SK-N-SH (cell line): ENCODE measurements at regions not wholly inside any gene's neighbourhood (a gene's known extent, or its start where the extent isn't known, plus 50 kb on each side); places are given as distances from the start of the nearest gene placed in this dataset.

Experiments used
- EP300 ChIP-seq, 2 experiments: IDR thresholded peaks; 2 replicates each; pipeline versions ENCODE4 v1.4.0 to v1.6.1; 2012; ENCODE audit warnings: borderline replicate concordance in 1 of 2, low read depth in 1 of 2, low read length in 1 of 2
- EZH2phosphoT487 ChIP-seq: fragments of 200-600 bp; sonication (generic); IDR thresholded peaks from 2 replicates; pipeline ENCODE4 v1.6.1; 2017; ENCODE audit warnings: low read depth, mixed run types, mild to moderate bottlenecking, antibody characterized with exemption, moderate library complexity, borderline replicate concordance
- GABPA ChIP-seq: IDR thresholded peaks from 2 replicates; pipeline ENCODE4 v1.4.0; 2012; ENCODE audit warnings: low read depth, mild to moderate bottlenecking
- MXI1 ChIP-seq: IDR thresholded peaks from 2 replicates; pipeline ENCODE4 v1.6.1; 2012; ENCODE audit warnings: mild to moderate bottlenecking, low read depth, low read length, improper control_type of control experiment
- POLR2AphosphoS5 ChIP-seq: IDR thresholded peaks from 2 replicates; pipeline ENCODE4 v1.6.1; 2012; ENCODE audit warnings: low read depth, low read length
- RAD21 ChIP-seq: IDR thresholded peaks from 2 replicates; pipeline ENCODE4 v1.6.1; 2012; ENCODE audit warnings: mild to moderate bottlenecking, low read length
- RFX5 ChIP-seq: IDR thresholded peaks from 2 replicates; pipeline ENCODE4 v1.6.1; 2012; ENCODE audit warnings: mild to moderate bottlenecking, improper control_type of control experiment, low read length
- SMC3 ChIP-seq: IDR thresholded peaks from 2 replicates; pipeline ENCODE4 v1.6.1; 2012; ENCODE audit warnings: low read depth, low read length, improper control_type of control experiment
- TF ChIP-seq, protein P1 (sequence below): fragments of 200-600 bp; sonication (generic); IDR thresholded peaks from 2 replicates; pipeline ENCODE4 v1.6.1; 2017; ENCODE audit warnings: antibody characterized with exemption, mild to moderate bottlenecking, moderate library complexity
- TF ChIP-seq, protein P2 (sequence below): IDR thresholded peaks from 2 replicates; pipeline ENCODE4 v1.4.0; 2012; ENCODE audit warnings: low read depth
- TF ChIP-seq, protein P3 (sequence below): IDR thresholded peaks from 2 replicates; pipeline ENCODE4 v1.4.0; 2012; ENCODE audit warnings: low read depth, borderline replicate concordance
- TF ChIP-seq, protein P4 (sequence below): IDR thresholded peaks from 2 replicates; pipeline ENCODE4; 2012

DNA sequence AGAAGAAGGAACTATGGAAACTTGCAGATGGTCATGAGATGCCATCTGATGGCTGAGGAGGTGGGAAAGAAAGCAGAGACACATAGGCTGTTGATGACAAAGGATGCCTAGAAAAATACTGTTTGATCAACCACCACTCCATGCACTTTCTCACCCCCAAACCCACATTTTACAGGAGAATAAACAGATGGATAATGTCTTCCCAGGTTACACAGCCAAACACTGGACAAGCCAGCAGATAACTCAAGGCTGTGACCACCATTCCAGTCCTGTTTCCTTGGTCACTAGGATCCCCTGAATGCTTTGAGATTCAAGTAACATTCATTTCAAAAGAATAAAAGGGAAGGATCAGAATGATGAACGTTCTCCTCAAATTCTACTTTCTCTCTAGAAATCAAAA is 733.0 kb upstream of the SOX11 start:
- no peak for TF ChIP-seq RFX5
- TF ChIP-seq EZH2phosphoT487 = no peak
- no peak for TF ChIP-seq MXI1
- TF ChIP-seq, protein P1, sequence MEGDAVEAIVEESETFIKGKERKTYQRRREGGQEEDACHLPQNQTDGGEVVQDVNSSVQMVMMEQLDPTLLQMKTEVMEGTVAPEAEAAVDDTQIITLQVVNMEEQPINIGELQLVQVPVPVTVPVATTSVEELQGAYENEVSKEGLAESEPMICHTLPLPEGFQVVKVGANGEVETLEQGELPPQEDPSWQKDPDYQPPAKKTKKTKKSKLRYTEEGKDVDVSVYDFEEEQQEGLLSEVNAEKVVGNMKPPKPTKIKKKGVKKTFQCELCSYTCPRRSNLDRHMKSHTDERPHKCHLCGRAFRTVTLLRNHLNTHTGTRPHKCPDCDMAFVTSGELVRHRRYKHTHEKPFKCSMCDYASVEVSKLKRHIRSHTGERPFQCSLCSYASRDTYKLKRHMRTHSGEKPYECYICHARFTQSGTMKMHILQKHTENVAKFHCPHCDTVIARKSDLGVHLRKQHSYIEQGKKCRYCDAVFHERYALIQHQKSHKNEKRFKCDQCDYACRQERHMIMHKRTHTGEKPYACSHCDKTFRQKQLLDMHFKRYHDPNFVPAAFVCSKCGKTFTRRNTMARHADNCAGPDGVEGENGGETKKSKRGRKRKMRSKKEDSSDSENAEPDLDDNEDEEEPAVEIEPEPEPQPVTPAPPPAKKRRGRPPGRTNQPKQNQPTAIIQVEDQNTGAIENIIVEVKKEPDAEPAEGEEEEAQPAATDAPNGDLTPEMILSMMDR = no peak
- TF ChIP-seq RAD21 = no peak
- TF ChIP-seq SMC3 = no peak
- no peak for TF ChIP-seq EP300 (IDR thresholded peaks at IDR 0.05; ENCODE audit: borderline replicate concordance in 1 of 2, low read depth in 1 of 2, low read length in 1 of 2)
- TF ChIP-seq, protein P2, sequence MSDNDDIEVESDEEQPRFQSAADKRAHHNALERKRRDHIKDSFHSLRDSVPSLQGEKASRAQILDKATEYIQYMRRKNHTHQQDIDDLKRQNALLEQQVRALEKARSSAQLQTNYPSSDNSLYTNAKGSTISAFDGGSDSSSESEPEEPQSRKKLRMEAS = no peak
- TF ChIP-seq POLR2AphosphoS5 = no peak
- TF ChIP-seq GABPA = no peak
- TF ChIP-seq, protein P3, sequence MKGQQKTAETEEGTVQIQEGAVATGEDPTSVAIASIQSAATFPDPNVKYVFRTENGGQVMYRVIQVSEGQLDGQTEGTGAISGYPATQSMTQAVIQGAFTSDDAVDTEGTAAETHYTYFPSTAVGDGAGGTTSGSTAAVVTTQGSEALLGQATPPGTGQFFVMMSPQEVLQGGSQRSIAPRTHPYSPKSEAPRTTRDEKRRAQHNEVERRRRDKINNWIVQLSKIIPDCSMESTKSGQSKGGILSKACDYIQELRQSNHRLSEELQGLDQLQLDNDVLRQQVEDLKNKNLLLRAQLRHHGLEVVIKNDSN = no peak
- TF ChIP-seq, protein P4, sequence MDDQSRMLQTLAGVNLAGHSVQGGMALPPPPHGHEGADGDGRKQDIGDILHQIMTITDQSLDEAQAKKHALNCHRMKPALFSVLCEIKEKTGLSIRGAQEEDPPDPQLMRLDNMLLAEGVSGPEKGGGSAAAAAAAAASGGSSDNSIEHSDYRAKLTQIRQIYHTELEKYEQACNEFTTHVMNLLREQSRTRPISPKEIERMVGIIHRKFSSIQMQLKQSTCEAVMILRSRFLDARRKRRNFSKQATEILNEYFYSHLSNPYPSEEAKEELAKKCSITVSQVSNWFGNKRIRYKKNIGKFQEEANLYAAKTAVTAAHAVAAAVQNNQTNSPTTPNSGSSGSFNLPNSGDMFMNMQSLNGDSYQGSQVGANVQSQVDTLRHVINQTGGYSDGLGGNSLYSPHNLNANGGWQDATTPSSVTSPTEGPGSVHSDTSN = no peak
